Mesenchymal stem cell (in vitro differentiated cells and primary cell): ENCODE measurements at regions not wholly inside any gene's neighbourhood (a gene's known extent, or its start where the extent isn't known, plus 50 kb on each side); places are given as distances from the start of the nearest gene placed in this dataset.

Source experiments
- DNase-seq: peaks from one replicate; pipeline ENCODE4 v3.0.0-alpha.2; 2013
- H2AFZ ChIP-seq: one replicate; pipeline ENCODE4 v1.6.1; 2013; ENCODE audit warnings: low read depth, mild to moderate bottlenecking, control low read depth, inconsistent platforms, low read length, moderate library complexity
- H2AK5ac ChIP-seq: 2 replicates; pipeline ENCODE4 v1.6.1; 2013; ENCODE audit warnings: low read length, moderate library complexity, mild to moderate bottlenecking, inconsistent platforms; ENCODE audit not compliant: severe bottlenecking
- H2BK120ac ChIP-seq: one replicate; pipeline ENCODE4 v1.6.1; 2013; ENCODE audit warnings: low read depth, mild to moderate bottlenecking, inconsistent platforms, low read length, moderate library complexity
- H2BK12ac ChIP-seq, 2 experiments: one replicate each; pipeline ENCODE4 v1.6.1; 2013; ENCODE audit warnings: inconsistent platforms in 2 of 2, low read length in 2 of 2, mild to moderate bottlenecking in 2 of 2, moderate library complexity in 2 of 2, control low read depth in 1 of 2
- H2BK15ac ChIP-seq: one replicate; pipeline ENCODE4 v1.6.1; 2013; ENCODE audit warnings: mild to moderate bottlenecking, low read depth, inconsistent platforms; ENCODE audit not compliant: poor library complexity, severe bottlenecking
- H2BK5ac ChIP-seq: 2 replicates; pipeline ENCODE4 v1.6.1; 2013; ENCODE audit warnings: low read depth, mild to moderate bottlenecking, low read length, control low read depth, inconsistent platforms; ENCODE audit not compliant: poor library complexity, severe bottlenecking
- H3K14ac ChIP-seq, 2 experiments: one replicate each; pipeline ENCODE4 v1.6.1; 2013; ENCODE audit warnings: inconsistent platforms in 2 of 2, low read length in 2 of 2, control low read depth in 1 of 2, mild to moderate bottlenecking in 1 of 2, moderate library complexity in 1 of 2
- H3K18ac ChIP-seq, 2 experiments: one replicate each; pipeline ENCODE4 v1.6.1; 2013; ENCODE audit warnings: inconsistent platforms in 2 of 2, low read length in 2 of 2, control low read depth in 1 of 2, low read depth in 1 of 2, mild to moderate bottlenecking in 1 of 2
- H3K23ac ChIP-seq, 2 experiments: one replicate each; pipeline ENCODE4 v1.6.1; 2013; ENCODE audit warnings: inconsistent platforms in 2 of 2, low read length in 2 of 2, mild to moderate bottlenecking in 2 of 2, moderate library complexity in 2 of 2, control low read depth in 1 of 2
- H3K27ac ChIP-seq: 2 replicates; pipeline ENCODE4 v1.5.1; 2013; ENCODE audit warnings: mild to moderate bottlenecking, moderate library complexity, low read length, control low read depth, inconsistent platforms; ENCODE audit not compliant: poor library complexity, severe bottlenecking
- H3K27me3 ChIP-seq, 2 experiments: 2 replicates each; pipeline versions ENCODE4 v1.6.1 to v1.7.0; 2013; ENCODE audit warnings: low read length in 2 of 2, mild to moderate bottlenecking in 2 of 2, moderate library complexity in 2 of 2, control low read depth in 1 of 2, inconsistent platforms in 1 of 2; ENCODE audit not compliant: control insufficient read depth in 1 of 2, insufficient read depth in 1 of 2
- H3K36me3 ChIP-seq, 2 experiments: 2 replicates each; pipeline versions ENCODE4 v1.6.1 to v1.7.0; 2013; ENCODE audit warnings: low read length in 2 of 2, control low read depth in 1 of 2, inconsistent platforms in 1 of 2, low read depth in 1 of 2, mild to moderate bottlenecking in 1 of 2; ENCODE audit not compliant: insufficient read depth in 2 of 2, control insufficient read depth in 1 of 2
- H3K4ac ChIP-seq, 2 experiments: one replicate each; pipeline ENCODE4 v1.6.1; 2013; ENCODE audit warnings: inconsistent platforms in 2 of 2, low read length in 2 of 2, mild to moderate bottlenecking in 2 of 2, moderate library complexity in 2 of 2, control low read depth in 1 of 2, low read depth in 1 of 2
- H3K4me1 ChIP-seq: 2 replicates; pipeline ENCODE4 v1.6.1; 2013; ENCODE audit warnings: low read depth, low read length, control low read depth; ENCODE audit not compliant: control insufficient read depth, insufficient read depth
- H3K4me2 ChIP-seq: 2 replicates; pipeline ENCODE4 v1.6.1; 2013; ENCODE audit warnings: low read length, mild to moderate bottlenecking, inconsistent platforms; ENCODE audit not compliant: poor library complexity, severe bottlenecking
- H3K4me3 ChIP-seq, 2 experiments: 2 replicates each; pipeline versions ENCODE4 v1.5.1 to v1.7.0; 2013; ENCODE audit warnings: low read length in 2 of 2, mild to moderate bottlenecking in 2 of 2, control low read depth in 1 of 2, low read depth in 1 of 2; ENCODE audit not compliant: insufficient read depth in 1 of 2
- H3K79me1 ChIP-seq: replicated peaks from 2 replicates; pipeline ENCODE4 v1.6.1; 2013; ENCODE audit warnings: mild to moderate bottlenecking, control low read depth, low read length, inconsistent platforms; ENCODE audit not compliant: poor library complexity, severe bottlenecking
- H3K9ac ChIP-seq: 2 replicates; pipeline ENCODE4 v1.7.0; 2013; ENCODE audit warnings: mild to moderate bottlenecking, low read length, moderate library complexity
- H3K9me3 ChIP-seq: 2 replicates; pipeline ENCODE4 v1.7.0; 2013; ENCODE audit warnings: mild to moderate bottlenecking, low read length; ENCODE audit not compliant: control insufficient read depth
- H4K8ac ChIP-seq: one replicate; pipeline ENCODE4 v1.6.1; 2013; ENCODE audit warnings: inconsistent platforms, mild to moderate bottlenecking, low read length, moderate library complexity
- H4K91ac ChIP-seq: one replicate; pipeline ENCODE4 v1.6.1; 2013; ENCODE audit warnings: mild to moderate bottlenecking, low read length, inconsistent platforms
- WGBS: methylation state at CpG from one replicate; pipeline ENCODE4 v1.1.7; 2013; ENCODE audit warnings: mixed read lengths; 5-methylcytosine and 5-hydroxymethylcytosine counted together

DNA sequence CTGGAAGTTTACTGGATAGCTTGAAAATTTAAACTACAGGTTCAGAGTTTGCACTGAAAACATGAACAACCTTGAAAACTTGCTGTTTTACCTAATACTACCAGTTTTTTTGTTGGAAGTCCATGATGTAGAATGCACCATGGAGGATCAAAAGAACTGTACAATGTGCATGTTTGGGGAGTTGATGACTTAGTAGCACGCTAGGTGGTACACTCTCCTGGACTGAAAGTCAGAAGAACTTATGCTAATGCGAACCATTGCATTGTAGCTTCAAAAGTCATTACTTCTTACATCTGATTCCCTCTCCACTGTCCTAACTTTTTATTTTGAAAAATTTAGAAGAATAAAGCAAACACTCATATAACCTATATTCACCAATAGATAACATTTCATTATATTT, 211.0 kb downstream of the OSTF1 start:
- no peak overlapping the region for H2AFZ ChIP-seq
- H3K9me3 ChIP-seq, result no peaks in the 10 kb centered on the region
- H3K14ac ChIP-seq, result no peak overlapping the region
- no peak overlapping the region for H3K23ac ChIP-seq
- H2BK15ac ChIP-seq, result no peak overlapping the region
- H3K9ac ChIP-seq, result no peak overlapping the region
- H2BK12ac ChIP-seq, result no peak overlapping the region
- no peak overlapping the region for H3K4ac ChIP-seq
- no peak overlapping the region for H3K4me2 ChIP-seq
- WGBS, result 80% methylated on average over 1 of the region's 2 CpGs
- H3K27me3 ChIP-seq, result no peaks in the 10 kb centered on the region
- H3K27ac ChIP-seq, result no peak overlapping the region
- H4K8ac ChIP-seq, result no peak overlapping the region
- H3K36me3 ChIP-seq, result no peaks in the 10 kb centered on the region
- DNase-seq, result no peak
- H3K79me1 ChIP-seq, result no peaks in the 10 kb centered on the region
- H2BK120ac ChIP-seq, result no peak overlapping the region
- H3K18ac ChIP-seq, result no peak overlapping the region
- no peak overlapping the region for H2BK5ac ChIP-seq
- no peak overlapping the region for H2AK5ac ChIP-seq
- H3K4me1 ChIP-seq, result no peaks in the 10 kb centered on the region
- H3K4me3 ChIP-seq, result no peak overlapping the region
- no peak overlapping the region for H4K91ac ChIP-seq

DNA sequence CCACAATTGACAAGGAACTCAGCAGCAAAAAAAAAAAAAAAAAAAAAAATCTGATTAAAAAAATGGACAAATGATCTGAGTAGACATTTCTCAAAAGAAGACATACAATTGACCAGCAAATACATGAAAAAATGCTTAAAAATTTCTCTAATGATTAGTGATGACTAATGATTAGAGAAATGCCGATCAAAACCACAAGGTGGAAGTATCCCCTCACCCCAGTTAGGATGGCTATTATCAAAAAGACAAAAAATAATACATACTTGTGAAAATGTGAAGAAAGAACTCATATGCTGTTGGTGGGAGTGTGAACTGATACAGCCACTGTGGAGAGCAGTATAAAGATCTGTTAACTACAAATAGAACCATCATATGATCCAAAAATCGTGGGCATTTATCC, 245.3 kb downstream of the OSTF1 start:
- no peak overlapping the region for H4K8ac ChIP-seq
- no peak overlapping the region for H2AFZ ChIP-seq
- H3K4me3 ChIP-seq, result no peak overlapping the region
- no peak overlapping the region for H3K18ac ChIP-seq
- H3K4me1 ChIP-seq, result no peaks in the 10 kb centered on the region
- no peak overlapping the region for H2AK5ac ChIP-seq
- no peaks in the 10 kb centered on the region for H3K27me3 ChIP-seq
- H3K9ac ChIP-seq, result no peak overlapping the region
- H2BK5ac ChIP-seq, result no peak overlapping the region
- no peak for DNase-seq
- no peaks in the 10 kb centered on the region for H3K36me3 ChIP-seq
- no peak overlapping the region for H3K23ac ChIP-seq
- H2BK15ac ChIP-seq, result no peak overlapping the region
- no peak overlapping the region for H3K14ac ChIP-seq
- no peak overlapping the region for H2BK120ac ChIP-seq
- no peak overlapping the region for H2BK12ac ChIP-seq
- no peaks in the 10 kb centered on the region for H3K9me3 ChIP-seq
- H4K91ac ChIP-seq, result no peak overlapping the region
- WGBS, result 50% methylated on average over 1 of the region's 2 CpGs
- no peak overlapping the region for H3K4me2 ChIP-seq
- no peak overlapping the region for H3K4ac ChIP-seq
- no peak overlapping the region for H3K27ac ChIP-seq
- no peaks in the 10 kb centered on the region for H3K79me1 ChIP-seq

DNA sequence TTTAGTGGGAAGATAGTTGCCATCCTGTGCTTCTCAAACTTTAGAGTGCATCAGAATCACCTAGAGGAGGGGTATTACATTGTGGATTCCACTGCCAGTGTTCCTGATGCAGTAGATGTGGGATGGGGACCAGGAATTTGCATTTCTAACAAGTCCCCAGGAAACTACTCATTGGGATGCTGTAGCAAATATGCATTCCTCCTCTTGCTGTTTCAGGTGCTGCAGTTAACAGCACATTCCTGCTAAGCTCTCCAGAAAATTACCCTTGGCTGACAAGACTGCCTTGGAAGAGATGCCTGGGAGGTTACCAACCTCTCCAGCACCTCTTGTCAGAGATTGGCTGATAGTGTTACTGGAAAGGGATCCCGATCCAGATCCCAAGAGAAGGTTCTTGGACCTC, 270.5 kb downstream of the OSTF1 start:
- H2BK12ac ChIP-seq, result no peak overlapping the region
- no peak overlapping the region for H3K23ac ChIP-seq
- H3K27ac ChIP-seq, result no peak overlapping the region
- H3K27me3 ChIP-seq, result no peaks in the 10 kb centered on the region
- H3K18ac ChIP-seq, result no peak overlapping the region
- no peak for DNase-seq
- H3K4me2 ChIP-seq, result no peak overlapping the region
- H4K8ac ChIP-seq, result no peak overlapping the region
- H3K4ac ChIP-seq, result no peak overlapping the region
- no peak overlapping the region for H2BK5ac ChIP-seq
- 61% methylated on average over 1 of the region's 1 CpG for WGBS
- H3K9ac ChIP-seq, result no peak overlapping the region
- no peak overlapping the region for H3K4me3 ChIP-seq
- H3K4me1 ChIP-seq, result no peaks in the 10 kb centered on the region
- no peaks in the 10 kb centered on the region for H3K36me3 ChIP-seq
- no peak overlapping the region for H2AK5ac ChIP-seq
- no peak overlapping the region for H2AFZ ChIP-seq
- H3K9me3 ChIP-seq, result peaks cover 16% of the 10 kb centered on the region
- no peak overlapping the region for H4K91ac ChIP-seq
- no peaks in the 10 kb centered on the region for H3K79me1 ChIP-seq
- H3K14ac ChIP-seq, result no peak overlapping the region
- H2BK15ac ChIP-seq, result no peak overlapping the region
- no peak overlapping the region for H2BK120ac ChIP-seq

DNA sequence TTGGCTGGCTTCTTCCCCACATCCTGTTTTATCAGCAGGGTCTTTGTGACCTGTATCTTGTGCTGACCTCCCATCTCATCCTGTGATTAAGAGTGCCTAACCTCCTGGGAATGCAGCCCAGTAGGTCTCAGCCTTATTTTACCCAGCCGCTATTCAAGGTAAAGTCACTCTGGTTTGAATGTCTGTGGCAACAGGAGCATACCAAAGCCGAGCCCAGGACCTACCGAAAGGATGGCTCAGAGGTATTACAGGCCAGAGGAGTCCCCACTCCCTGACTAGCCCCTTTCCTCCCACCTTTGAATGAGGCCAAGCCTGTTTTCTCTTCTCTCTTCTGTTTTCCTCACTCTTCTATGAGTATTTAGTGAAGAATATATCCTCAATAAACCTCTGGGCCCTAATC, 271.3 kb downstream of the OSTF1 start:
- H3K23ac ChIP-seq, result no peak overlapping the region
- H3K4me3 ChIP-seq, result no peak overlapping the region
- H4K8ac ChIP-seq, result no peak overlapping the region
- no peak overlapping the region for H3K14ac ChIP-seq
- no peak for DNase-seq
- H4K91ac ChIP-seq, result no peak overlapping the region
- H3K27me3 ChIP-seq, result no peaks in the 10 kb centered on the region
- H2BK120ac ChIP-seq, result no peak overlapping the region
- H3K79me1 ChIP-seq, result no peaks in the 10 kb centered on the region
- H3K36me3 ChIP-seq, result no peaks in the 10 kb centered on the region
- peaks cover 19% of the 10 kb centered on the region for H3K9me3 ChIP-seq
- no peak overlapping the region for H3K27ac ChIP-seq
- WGBS, result 79% methylated on average over 3 of the region's 3 CpGs
- H2BK12ac ChIP-seq, result no peak overlapping the region
- H3K4me1 ChIP-seq, result no peaks in the 10 kb centered on the region
- H3K9ac ChIP-seq, result no peak overlapping the region
- no peak overlapping the region for H3K4ac ChIP-seq
- H2BK15ac ChIP-seq, result no peak overlapping the region
- H3K18ac ChIP-seq, result no peak overlapping the region
- H2AK5ac ChIP-seq, result no peak overlapping the region
- no peak overlapping the region for H3K4me2 ChIP-seq
- no peak overlapping the region for H2BK5ac ChIP-seq
- H2AFZ ChIP-seq, result no peak overlapping the region
